ENCODE measurements at regions not wholly inside any gene's neighbourhood (a gene's known extent, or its start where the extent isn't known, plus 50 kb on each side); places are given as distances from the start of the nearest gene placed in this dataset.

- Histone ChIP-seq H4K91ac (ENCODE audit: insufficient read length, low read depth, low read length) (no peak overlapping the region), H3K79me2 (ENCODE audit: insufficient read depth, low read length) (no peaks in the 10 kb centered on the region), H3K79me1 (ENCODE audit: insufficient read depth, low read depth, low read length, poor library complexity, severe bottlenecking) (no peaks in the 10 kb centered on the region), H4K20me1 (ENCODE audit: control insufficient read depth, insufficient read depth, insufficient read length) (no peaks in the 10 kb centered on the region), H3T11ph (ENCODE audit: low read length) (no peak overlapping the region), H2BK5ac (ENCODE audit: insufficient read length, low read length) (no peak overlapping the region), H4K5ac (ENCODE audit: insufficient read length, low read depth, low read length) (no peak overlapping the region), H3K18ac (ENCODE audit: insufficient read length, low read depth, low read length) (no peak overlapping the region), H3K23me2 (ENCODE audit: insufficient read length, low read depth, low read length, poor library complexity, severe bottlenecking) (no peaks in the 10 kb centered on the region), H3K14ac (ENCODE audit: insufficient read depth, low read length) (no peak overlapping the region), H3K27ac (ENCODE audit: insufficient read length, low read depth, low read length) (no peak overlapping the region), H3K9me3 (ENCODE audit: control insufficient read depth, low read depth, low read length) (no peaks in the 10 kb centered on the region), H3K56ac (ENCODE audit: insufficient read length, low read depth, low read length) (no peak overlapping the region), H2BK20ac (ENCODE audit: low read depth, low read length, poor library complexity, severe bottlenecking) (no peak overlapping the region), H3K4me2 (ENCODE audit: insufficient read depth, insufficient read length, low read length) (no peak overlapping the region), H2BK12ac (ENCODE audit: insufficient read length, low read depth, low read length) (no peak overlapping the region), H2BK15ac (ENCODE audit: low read depth, low read length) (no peak overlapping the region), H3K4me1 (ENCODE audit: insufficient read depth, low read length) (no peaks in the 10 kb centered on the region), H3K4ac (ENCODE audit: low read depth, low read length) (no peak overlapping the region), H2AK5ac (ENCODE audit: insufficient read length, low read length) (no peak overlapping the region), H2AFZ (ENCODE audit: low read length) (no peak overlapping the region), H2BK120ac (ENCODE audit: low read depth, low read length, poor library complexity, severe bottlenecking) (no peak overlapping the region), H3K23ac (ENCODE audit: insufficient read length, low read depth, low read length) (no peak overlapping the region), H4K8ac (replicated peaks; ENCODE audit: insufficient read length, low read depth, low read length) (no peak overlapping the region), H3K9ac (ENCODE audit: extremely low read depth, insufficient read length, low read length) (no peak overlapping the region), H3K27me3 (ENCODE audit: insufficient read depth, low read length) (no peaks in the 10 kb centered on the region)
- H3K27ac Mint-ChIP-seq = no peak overlapping the region
- H3K4me1 Mint-ChIP-seq = peaks cover 0 to 2% of the 10 kb centered on the region in 2 experiments; a peak in 1 of 4 replicates
- TF ChIP-seq CTCF (conservative IDR thresholded peaks at IDR 0.05) = no peak
- WGBS (ENCODE audit: extremely low coverage, insufficient read length, low lambda C conversion rate) = no CpG with 5 or more reads among the region's 4 CpGs
- no peaks in the 10 kb centered on the region; the same call in 1 of the 2 replicates for H3K27me3 Mint-ChIP-seq (ENCODE audit: low read depth)
- H3K9me3 Mint-ChIP-seq = peaks cover 0 to 2% of the 10 kb centered on the region in 2 experiments; a peak in 1 of 5 replicates
- no peak for DNase-seq
- no peaks in the 10 kb centered on the region for H3K36me3 Mint-ChIP-seq (ENCODE audit: insufficient read depth in 1 of 3, low read depth in 3 of 3)
- H3K4me3 Mint-ChIP-seq = no peak overlapping the region
Measured at GRCh38 chr12:127362121-127362520, 904.8 kb upstream of the TMEM132C start.

Data from H9 (cell line).